ENCODE measurements at regions not wholly inside any gene's neighbourhood (a gene's known extent, or its start where the extent isn't known, plus 50 kb on each side); places are given as distances from the start of the nearest gene placed in this dataset.
A peak's percentile ranks its signal among the peaks of the same experiment; 100 is the strongest.

- peak in 1 of 2 donors; percentile 8 for DNase-seq
Observed at GRCh38 chr7:140239653-140239935, 62.8 kb upstream of the KDM7A start.

- DNase-seq: no peak
Observed at GRCh38 chr7:140238778-140239652, 62.2 kb upstream of the KDM7A start.

- DNase-seq: no peak
Observed at GRCh38 chr7:140237390-140237789, 60.6 kb upstream of the KDM7A start.

GRCh38 chr7:140236626-140237025 lies 59.8 kb upstream of the KDM7A start:
- DNase-seq: no peak

GRCh38 chr7:140235114-140235513 lies 58.3 kb upstream of the KDM7A start:
- DNase-seq: no peak

- no peak for DNase-seq
Observed at GRCh38 chr7:140232957-140233917, 56.5 kb upstream of the KDM7A start.

GRCh38 chr7:140231771-140232491 lies 55.1 kb upstream of the KDM7A start:
- DNase-seq: peak; percentile 11 to 45

- peak; percentile 54 to 64 for DNase-seq
Observed at GRCh38 chr7:140230861-140231770, 54.3 kb upstream of the KDM7A start.

- peak; percentile 75 to 79 for DNase-seq
Observed at GRCh38 chr7:140230516-140230860, 53.7 kb upstream of the KDM7A start.

GRCh38 chr7:140229591-140230515 lies 53.1 kb upstream of the KDM7A start:
- peak; percentile 83 to 86 for DNase-seq

- DNase-seq: peak; percentile 29 to 46
Observed at GRCh38 chr7:140229101-140229525, 52.3 kb upstream of the KDM7A start.
